Lower leg skin (tissue), 4 donors: ENCODE measurements at regions not wholly inside any gene's neighbourhood (a gene's known extent, or its start where the extent isn't known, plus 50 kb on each side); places are given as distances from the start of the nearest gene placed in this dataset.
A peak's percentile ranks its signal among the peaks of the same experiment; 100 is the strongest.

Experiments used
- DNase-seq, 2 donors: peaks; one replicate each; pipeline ENCODE4 v3.0.0-alpha.2; 2019; ENCODE audit warnings: low spot score in 2 of 2
- H3K4me3 ChIP-seq: fragments of 200-600 bp; sonication (generic); 2 replicates; pipeline ENCODE4 v1.5.1; 2017; ENCODE audit warnings: mild to moderate bottlenecking, low read depth; ENCODE audit not compliant: poor library complexity, severe bottlenecking
- CTCF ChIP-seq, 3 donors: fragments of 450-650 bp; IDR thresholded peaks; one replicate each; pipeline ENCODE4 v1.5.1; 2016; ENCODE audit warnings: antibody characterized with exemption in 3 of 3, mild to moderate bottlenecking in 3 of 3, moderate library complexity in 2 of 3
- POLR2A ChIP-seq, 2 donors: fragments of 450-650 bp; IDR thresholded peaks; one replicate each; pipeline ENCODE4 v1.6.1; 2016 to 2017; ENCODE audit warnings: antibody characterized with exemption in 2 of 2, mild to moderate bottlenecking in 1 of 2, moderate library complexity in 1 of 2
- WGBS, 2 donors: methylation state at CpG; one replicate each; pipeline ENCODE4 v1.1.5; 2018; 5-methylcytosine and 5-hydroxymethylcytosine counted together
- intact Hi-C: fragments of 100-400 bp; cut with DNase I; formaldehyde crosslinking; loops from one replicate; pipeline ENCODE4 v1.15.0; 2023; ENCODE audit warnings: low total_unique reads

- 88 to 96% methylated on average over 1 of the region's 1 CpG for WGBS, 2 donors
- H3K4me3 ChIP-seq = no peak overlapping the region
- no peak for TF ChIP-seq CTCF (IDR thresholded peaks at IDR 0.05)
- TF ChIP-seq POLR2A (IDR thresholded peaks at IDR 0.05) = no peak
- intact Hi-C loops = no loop called here
- no peak for DNase-seq
These were observed 264.3 kb downstream of the PTEN start for GRCh38 chr10:88127766-88128165.

- intact Hi-C loops = no loop called here
- no peak for DNase-seq
- 83 to 88% methylated on average over 2 of the region's 2 CpGs for WGBS, 2 donors
- no peak overlapping the region for H3K4me3 ChIP-seq
- no peak for TF ChIP-seq CTCF (IDR thresholded peaks at IDR 0.05)
- TF ChIP-seq POLR2A (IDR thresholded peaks at IDR 0.05) = no peak
These were observed 265.6 kb downstream of the PTEN start for GRCh38 chr10:88129013-88129412.

GRCh38 chr10:88130912-88131311 lies 267.5 kb downstream of the PTEN start:
- TF ChIP-seq CTCF (IDR thresholded peaks at IDR 0.05) (no peak), POLR2A (IDR thresholded peaks at IDR 0.05) (no peak)
- no peak for DNase-seq
- H3K4me3 ChIP-seq = no peak overlapping the region
- intact Hi-C loops = no loop called here
- WGBS, 2 donors = 88 to 90% methylated on average over 1 of the region's 1 CpG

GRCh38 chr10:88131511-88132139 lies 268.2 kb downstream of the PTEN start:
- TF ChIP-seq POLR2A (IDR thresholded peaks at IDR 0.05) (no peak), CTCF (IDR thresholded peaks at IDR 0.05) (no peak)
- WGBS, 2 donors = 36 to 43% methylated on average over 7 of the region's 7 CpGs
- H3K4me3 ChIP-seq = no peak overlapping the region
- intact Hi-C loops = no loop called here
- DNase-seq = peak; percentile 80 to 87

- intact Hi-C loops = no loop called here
- no peak overlapping the region for H3K4me3 ChIP-seq
- DNase-seq = no peak
- WGBS, 2 donors = 63 to 80% methylated on average over 2 of the region's 2 CpGs
- no peak for TF ChIP-seq CTCF (IDR thresholded peaks at IDR 0.05)
- no peak for TF ChIP-seq POLR2A (IDR thresholded peaks at IDR 0.05)
These were observed 273.3 kb downstream of the PTEN start for GRCh38 chr10:88136712-88137111.

- DNase-seq = no peak
- WGBS, 2 donors = 41 to 70% methylated on average over 2 of the region's 2 CpGs
- TF ChIP-seq POLR2A (IDR thresholded peaks at IDR 0.05) (no peak), CTCF (IDR thresholded peaks at IDR 0.05) (no peak)
- no peak overlapping the region for H3K4me3 ChIP-seq
- intact Hi-C loops = no loop called here
These were observed 275.0 kb downstream of the PTEN start for GRCh38 chr10:88138319-88138848.
